T1000 (cell line): ENCODE measurements at regions not wholly inside any gene's neighbourhood (a gene's known extent, or its start where the extent isn't known, plus 50 kb on each side); places are given as distances from the start of the nearest gene placed in this dataset.
A peak's percentile ranks its signal among the peaks of the same experiment; 100 is the strongest.

Experiments used
- DNase-seq: peaks from one replicate; lab custom pipeline; 2025; ENCODE audit warnings: mixed read lengths; lab: John Stamatoyannopoulos, UW

DNA sequence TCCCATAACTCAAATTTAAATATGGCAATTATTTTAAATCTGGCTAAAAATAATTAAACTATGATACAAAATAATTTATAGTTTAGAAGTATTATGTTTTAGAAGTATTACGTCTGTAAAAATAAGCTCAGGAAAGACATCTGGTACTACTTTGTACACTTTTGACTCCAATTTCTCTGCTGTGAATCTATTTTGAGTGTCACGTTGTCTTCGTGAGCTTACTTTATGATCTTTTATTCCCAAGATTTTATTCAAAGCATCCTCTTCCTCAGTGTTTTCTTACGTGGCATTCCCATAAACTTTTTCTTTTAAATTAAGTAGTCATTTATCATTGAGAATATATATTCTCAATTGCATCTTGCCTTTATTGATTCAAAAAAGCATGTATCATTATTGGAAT, 223.3 kb upstream of the KCNJ16 start:
- DNase-seq = no peak

GRCh38 chr17:69853541-69854224, 221.3 kb upstream of the KCNJ16 start:
- no peak for DNase-seq

DNA sequence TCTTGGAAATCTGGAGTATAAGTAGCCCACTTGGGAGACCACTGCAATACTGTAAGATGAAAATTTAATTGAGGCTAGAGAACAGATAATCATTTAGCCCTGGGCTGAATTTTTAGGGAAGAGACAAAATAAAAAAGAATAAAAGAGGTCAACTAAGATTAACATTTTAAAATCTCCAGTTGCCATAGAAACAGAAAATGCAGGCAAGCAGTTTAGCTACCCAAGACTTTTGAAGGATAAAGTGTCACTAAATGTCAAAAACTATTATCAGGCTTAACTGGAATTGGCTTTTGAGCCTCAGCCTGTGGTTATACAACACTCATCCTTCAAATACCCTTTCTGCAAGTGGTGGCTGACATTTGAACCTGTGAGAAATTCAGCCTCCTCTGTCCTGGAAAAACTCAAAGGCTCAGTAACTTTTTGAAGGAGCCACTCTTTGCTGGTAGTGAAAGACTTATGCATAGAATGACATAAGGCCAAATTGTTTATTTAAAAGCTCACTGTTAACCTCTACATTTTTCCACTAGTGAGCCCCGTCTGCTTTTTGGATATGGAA, 220.7 kb upstream of the KCNJ16 start:
- DNase-seq = no peak

- DNase-seq = no peak
These were observed 218.1 kb upstream of the KCNJ16 start for GRCh38 chr17:69856946-69857345.

DNA sequence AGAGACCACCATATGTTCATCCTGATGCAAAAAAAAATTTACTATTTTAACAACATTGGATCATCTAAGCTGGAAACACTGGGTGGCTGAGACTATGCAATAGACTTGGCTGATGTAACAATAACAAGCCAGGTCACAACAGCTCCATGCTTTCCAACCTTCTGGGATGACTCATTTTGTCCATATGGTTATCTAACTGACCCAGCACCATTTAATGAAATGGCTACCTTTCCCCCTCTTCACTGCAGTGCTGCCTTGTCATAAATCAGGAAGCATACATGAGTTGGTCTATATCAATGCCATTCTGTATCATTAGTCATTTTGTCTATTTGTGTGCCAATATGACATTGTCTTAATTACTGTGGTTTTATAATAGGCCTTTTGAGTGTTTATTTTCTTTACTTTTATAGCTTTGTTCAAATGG, 217.6 kb upstream of the KCNJ16 start:
- DNase-seq = peak; percentile 24

- DNase-seq = no peak
These were observed 216.6 kb upstream of the KCNJ16 start for GRCh38 chr17:69858460-69858859.

DNA sequence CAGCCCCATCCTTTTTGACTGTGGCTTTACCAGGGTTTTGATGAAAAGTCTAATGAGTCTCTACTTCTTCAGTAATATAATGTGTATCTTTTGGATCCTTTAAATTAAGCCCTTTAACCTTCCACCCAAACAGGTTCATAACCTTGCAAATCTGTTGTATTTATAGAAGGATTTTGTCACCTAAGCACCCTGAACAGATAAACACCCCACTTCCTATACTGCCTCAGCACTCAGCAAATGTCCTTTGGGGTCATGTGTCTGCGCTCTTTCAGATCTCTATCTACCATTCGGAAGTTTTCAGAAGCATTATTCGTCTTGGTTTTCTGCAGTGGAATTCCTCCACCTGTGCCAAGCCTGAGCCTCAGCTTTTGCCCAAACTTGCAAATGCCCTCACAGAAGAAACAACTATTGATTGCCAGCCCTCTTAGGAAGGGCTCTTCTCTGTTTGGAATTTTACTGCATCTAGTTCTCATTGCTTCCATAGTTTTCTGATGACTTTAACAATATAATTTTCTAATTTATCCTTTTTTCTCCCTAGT, 214.8 kb upstream of the KCNJ16 start:
- no peak for DNase-seq

DNA sequence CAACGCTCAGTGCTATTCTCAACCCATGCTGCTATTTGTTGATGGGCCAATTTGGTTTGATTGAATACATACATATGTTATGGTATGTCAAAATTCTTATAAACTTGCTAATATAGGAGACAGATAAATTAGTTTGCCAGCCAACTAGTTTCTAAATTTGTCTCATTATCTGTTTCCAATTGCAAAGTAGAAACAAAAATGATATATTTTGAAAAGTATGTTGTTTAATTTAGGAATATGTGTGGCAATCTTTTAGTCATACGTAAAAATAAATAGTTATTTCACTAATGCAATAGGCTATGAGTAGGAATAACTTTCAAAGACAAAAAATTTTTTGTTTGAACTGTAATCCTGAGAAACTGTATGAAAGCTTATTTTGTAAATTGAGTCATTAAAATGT, 210.6 kb upstream of the KCNJ16 start:
- no peak for DNase-seq

DNA sequence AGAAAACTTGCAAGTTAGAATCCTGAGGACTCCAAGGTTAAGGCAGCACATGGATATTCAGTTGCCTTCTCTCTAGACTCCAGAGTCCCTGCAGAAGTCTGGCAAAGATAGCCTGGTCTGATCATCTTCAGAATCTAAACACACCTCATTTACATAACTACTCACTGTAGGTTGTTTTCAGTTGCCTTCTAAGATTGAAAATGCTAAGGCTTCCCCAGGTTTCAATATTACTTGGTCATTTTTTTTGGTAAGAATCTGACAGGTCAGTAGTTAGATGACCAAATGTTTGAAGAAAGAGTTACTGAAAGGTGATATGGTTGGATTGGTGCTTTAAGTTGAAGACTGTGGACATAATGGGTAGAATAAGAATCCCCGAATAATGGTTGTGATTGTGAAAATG, 205.4 kb upstream of the KCNJ16 start:
- DNase-seq = no peak

DNA sequence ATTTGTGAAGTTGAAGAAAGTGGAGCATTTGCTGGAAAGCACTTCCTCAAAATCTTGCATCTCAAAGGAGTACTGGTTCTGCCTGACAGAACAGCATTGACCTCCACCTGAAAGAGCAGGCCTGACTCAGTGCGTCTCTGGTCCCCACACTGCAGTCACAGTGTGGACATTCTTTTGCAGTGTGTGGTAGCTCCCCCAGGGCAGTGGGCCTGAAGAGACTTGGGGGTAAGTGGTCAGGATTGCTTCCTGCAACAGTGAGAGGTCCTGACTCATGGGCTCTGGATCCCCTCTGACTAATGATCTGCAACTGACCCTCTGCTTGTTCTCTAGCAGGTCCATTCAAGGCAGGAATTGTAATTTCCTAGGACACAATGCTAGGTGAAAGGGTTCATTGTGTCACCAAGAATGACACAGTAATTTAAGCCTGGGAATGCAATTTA, 204.9 kb upstream of the KCNJ16 start:
- peak; percentile 67 for DNase-seq

- DNase-seq = peak; percentile 12
These were observed 204.2 kb upstream of the KCNJ16 start for GRCh38 chr17:69870751-69871199.

- DNase-seq = no peak
These were observed 203.7 kb upstream of the KCNJ16 start for GRCh38 chr17:69871318-69871717.

DNA sequence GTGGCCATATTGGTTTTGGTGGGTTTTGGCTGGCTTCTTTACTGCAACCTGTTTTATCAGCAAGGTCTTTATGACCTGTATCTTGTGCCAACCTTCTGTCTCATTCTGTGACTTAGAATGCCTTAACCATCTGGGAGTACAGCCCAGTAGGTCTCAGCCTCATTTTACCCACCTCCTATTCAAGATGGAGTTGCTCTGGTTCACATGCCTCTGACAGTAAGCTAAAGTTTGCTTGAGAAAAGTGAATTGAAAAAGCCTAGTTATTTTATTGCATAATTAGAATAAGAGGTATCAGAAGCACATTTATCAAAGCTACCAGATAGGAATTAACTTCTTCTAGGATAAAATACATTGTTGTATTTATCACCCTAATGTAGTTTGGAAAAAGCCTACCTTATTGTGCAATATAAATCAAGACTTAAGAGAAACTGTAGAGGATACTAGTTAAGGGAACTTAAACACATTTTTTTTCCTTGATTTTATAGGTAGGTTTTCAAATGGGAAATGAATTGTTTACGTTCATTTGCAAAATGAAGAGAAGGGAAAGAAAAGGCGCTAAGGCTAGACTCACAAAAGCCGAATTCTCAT, 202.3 kb upstream of the KCNJ16 start:
- DNase-seq = no peak

DNA sequence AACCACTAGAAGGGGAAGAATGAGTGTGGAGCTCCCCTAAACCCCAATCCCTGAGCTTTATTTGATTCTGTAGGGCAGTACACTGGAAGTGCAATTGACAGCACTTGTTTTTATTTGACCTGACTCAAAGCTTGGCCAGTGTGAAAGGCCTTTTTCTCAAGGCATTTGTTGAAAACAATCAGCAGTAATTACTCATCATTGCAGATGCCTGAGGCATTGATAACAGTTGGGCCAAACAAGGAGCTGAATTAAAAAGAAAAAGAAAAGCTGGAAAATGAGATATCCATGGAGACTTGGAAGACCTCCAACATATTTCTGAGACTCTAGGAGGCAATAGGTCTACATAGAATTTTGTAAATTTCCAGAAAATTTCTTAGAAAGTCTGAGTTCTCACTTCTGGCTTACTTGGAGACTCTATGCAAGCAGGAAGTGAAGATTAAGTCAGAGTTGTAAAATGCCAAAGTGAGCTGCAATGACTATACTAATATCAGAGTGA, 200.8 kb upstream of the KCNJ16 start:
- peak; percentile 35 for DNase-seq

- DNase-seq = no peak
These were observed 198.3 kb upstream of the KCNJ16 start for GRCh38 chr17:69876757-69877156.

DNA sequence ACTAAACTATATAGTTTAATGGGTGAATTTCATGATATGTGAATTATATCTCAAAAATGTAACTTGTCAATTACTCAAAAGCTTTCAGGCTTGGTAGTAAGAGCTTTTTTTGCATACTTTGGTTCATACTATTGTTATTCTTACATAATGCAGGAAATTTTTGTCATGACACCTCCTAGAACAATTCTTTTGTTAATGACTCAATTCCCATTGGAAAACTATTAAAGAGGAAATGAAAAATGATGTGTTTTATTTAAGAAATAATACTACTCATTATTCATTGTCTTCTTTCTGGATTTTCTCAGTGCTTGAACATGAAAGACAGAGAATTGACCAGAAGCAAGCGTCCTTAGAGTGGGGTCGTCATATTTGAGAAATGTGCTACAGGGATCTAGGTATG, 196.4 kb upstream of the KCNJ16 start:
- no peak for DNase-seq

- DNase-seq = no peak
These were observed 195.4 kb upstream of the KCNJ16 start for GRCh38 chr17:69879576-69879975.

DNA sequence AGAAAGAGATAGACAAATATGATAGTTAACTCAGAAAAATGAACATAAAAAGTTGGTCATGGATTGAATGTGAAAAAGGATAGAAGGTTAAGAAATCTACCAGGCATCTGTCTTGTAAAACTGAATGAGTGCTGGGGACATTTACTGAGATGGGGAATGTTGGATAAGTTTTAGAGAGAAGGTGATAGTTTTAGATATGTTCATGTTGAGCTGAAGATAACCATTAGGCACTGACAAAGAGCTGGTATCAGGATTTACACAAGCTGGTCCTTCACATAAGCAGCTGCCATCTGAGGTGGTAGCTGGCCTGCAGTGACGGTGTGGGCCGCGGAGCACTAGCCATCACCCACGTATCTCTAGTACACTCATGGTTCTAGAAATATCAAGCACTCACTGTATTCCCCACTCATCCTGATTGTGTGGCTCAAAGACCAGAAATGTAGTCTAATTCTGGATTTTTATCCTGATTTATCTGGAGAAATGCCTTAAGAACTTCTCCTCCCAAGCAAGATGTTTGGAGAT, 194.4 kb upstream of the KCNJ16 start:
- DNase-seq = no peak

- no peak for DNase-seq
These were observed 192.7 kb upstream of the KCNJ16 start for GRCh38 chr17:69882281-69882680.

DNA sequence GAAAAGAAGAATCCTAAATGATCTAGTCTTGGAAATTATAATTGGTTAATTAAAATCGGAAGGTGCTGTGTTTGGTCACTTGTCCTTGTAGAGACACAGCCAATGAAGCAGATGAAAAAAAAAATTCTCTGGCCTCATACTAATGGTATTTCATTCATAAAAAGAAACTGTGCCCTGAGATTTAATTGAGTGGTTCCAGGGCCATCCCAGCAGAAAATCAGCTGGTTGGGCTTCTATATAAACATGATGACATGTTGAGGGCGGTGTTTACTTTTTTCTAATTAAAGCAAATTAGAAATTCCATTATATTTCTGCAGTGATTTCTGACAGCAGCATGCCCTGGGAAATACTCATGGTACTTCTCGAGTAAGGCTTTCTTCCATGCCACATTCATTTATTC, 191.9 kb upstream of the KCNJ16 start:
- DNase-seq = no peak

GRCh38 chr17:69884356-69884755, 190.7 kb upstream of the KCNJ16 start:
- no peak for DNase-seq

GRCh38 chr17:69884846-69885245, 190.2 kb upstream of the KCNJ16 start:
- no peak for DNase-seq

DNA sequence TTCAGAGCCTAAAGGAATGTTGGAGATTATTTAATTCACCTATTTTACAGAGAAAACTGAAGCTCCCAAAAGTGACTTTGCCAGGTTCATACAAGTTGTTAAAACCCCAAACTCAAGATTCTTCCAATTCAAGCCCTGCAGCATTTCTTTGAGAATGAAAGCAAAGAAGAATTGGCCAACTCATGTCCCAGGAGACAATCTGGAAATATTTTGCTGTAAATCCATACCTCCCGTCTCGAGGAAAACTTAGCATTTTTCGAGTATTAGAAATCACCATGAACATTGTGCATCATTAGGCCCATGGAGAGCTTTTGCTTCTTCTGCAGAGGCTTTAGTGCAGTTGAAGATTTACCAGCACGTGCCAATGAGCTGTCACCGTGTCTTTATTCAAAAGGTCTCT, 176.4 kb upstream of the KCNJ16 start:
- no peak for DNase-seq
